ENCODE measurements at regions not wholly inside any gene's neighbourhood (a gene's known extent, or its start where the extent isn't known, plus 50 kb on each side); places are given as distances from the start of the nearest gene placed in this dataset.

DNA sequence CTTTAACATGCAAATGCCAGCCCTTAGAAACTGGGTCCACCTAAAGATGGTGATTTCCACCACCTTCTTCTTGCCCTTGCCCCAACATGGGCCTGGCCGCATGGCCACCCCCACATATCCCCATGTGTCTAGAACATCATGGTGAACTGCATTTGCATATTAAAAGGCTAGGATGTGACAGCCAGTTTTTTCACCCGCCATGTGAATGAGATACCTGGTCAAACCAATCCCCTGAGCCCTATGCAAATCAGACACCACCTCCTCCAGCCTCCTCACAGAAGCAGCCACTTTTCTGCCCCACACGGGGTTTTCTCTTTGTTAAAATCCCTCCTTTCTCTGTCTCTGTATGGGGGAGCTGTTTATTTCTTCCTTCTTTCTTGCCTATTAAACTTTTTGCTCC, 1322.5 kb downstream of the FSCB start:
- TF ChIP-seq RFX1 (IDR thresholded peaks at IDR 0.05), result no peak
- no peak for TF ChIP-seq FOXK2 (IDR thresholded peaks at IDR 0.05)
- no peak for TF ChIP-seq SIN3A (IDR thresholded peaks at IDR 0.05; ENCODE audit: borderline replicate concordance, low read depth, low read length)
- TF ChIP-seq, protein P1, sequence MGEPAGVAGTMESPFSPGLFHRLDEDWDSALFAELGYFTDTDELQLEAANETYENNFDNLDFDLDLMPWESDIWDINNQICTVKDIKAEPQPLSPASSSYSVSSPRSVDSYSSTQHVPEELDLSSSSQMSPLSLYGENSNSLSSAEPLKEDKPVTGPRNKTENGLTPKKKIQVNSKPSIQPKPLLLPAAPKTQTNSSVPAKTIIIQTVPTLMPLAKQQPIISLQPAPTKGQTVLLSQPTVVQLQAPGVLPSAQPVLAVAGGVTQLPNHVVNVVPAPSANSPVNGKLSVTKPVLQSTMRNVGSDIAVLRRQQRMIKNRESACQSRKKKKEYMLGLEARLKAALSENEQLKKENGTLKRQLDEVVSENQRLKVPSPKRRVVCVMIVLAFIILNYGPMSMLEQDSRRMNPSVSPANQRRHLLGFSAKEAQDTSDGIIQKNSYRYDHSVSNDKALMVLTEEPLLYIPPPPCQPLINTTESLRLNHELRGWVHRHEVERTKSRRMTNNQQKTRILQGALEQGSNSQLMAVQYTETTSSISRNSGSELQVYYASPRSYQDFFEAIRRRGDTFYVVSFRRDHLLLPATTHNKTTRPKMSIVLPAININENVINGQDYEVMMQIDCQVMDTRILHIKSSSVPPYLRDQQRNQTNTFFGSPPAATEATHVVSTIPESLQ (CRISPR knock-in tag; conservative IDR thresholded peaks at IDR 0.05), result no peak
- no peak for TF ChIP-seq ZNF577 (CRISPR knock-in tag; IDR thresholded peaks at IDR 0.05; ENCODE audit: borderline replicate concordance, low read depth)
- no peak for TF ChIP-seq SMC3 (IDR thresholded peaks at IDR 0.05; ENCODE audit: low read length)
- TF ChIP-seq RAD21 (CRISPR knock-in tag; IDR thresholded peaks at IDR 0.05), result no peak
